Astrocyte (in vitro differentiated cells and primary cell): ENCODE measurements at regions not wholly inside any gene's neighbourhood (a gene's known extent, or its start where the extent isn't known, plus 50 kb on each side); places are given as distances from the start of the nearest gene placed in this dataset.

Experiments
- DNase-seq: peaks from one replicate; pipeline ENCODE4 v3.0.0-alpha.2; 2010; ENCODE audit warnings: low read depth
- FAIRE-seq: peaks from 2 replicates; lab custom pipeline; 2011; peaks lifted over from hg19 to GRCh38; lab: Jason Lieb, UNC
- H2AFZ ChIP-seq: 2 replicates; pipeline ENCODE4 v1.6.0; 2012; ENCODE audit warnings: low read depth, low read length, inconsistent platforms
- H3K27ac ChIP-seq: 2 replicates; pipeline ENCODE4 v1.5.1; 2011; ENCODE audit warnings: low read depth, low read length, inconsistent platforms
- H3K27me3 ChIP-seq: 2 replicates; pipeline ENCODE4 v1.6.0; 2011; ENCODE audit warnings: low read length, inconsistent platforms; ENCODE audit not compliant: insufficient read depth
- H3K36me3 ChIP-seq: 2 replicates; pipeline ENCODE4 v1.5.1; 2011; ENCODE audit warnings: low read length, inconsistent platforms; ENCODE audit not compliant: insufficient read depth
- H3K4me1 ChIP-seq: 2 replicates; pipeline ENCODE4 v1.5.1; 2011; ENCODE audit warnings: low read length, inconsistent platforms; ENCODE audit not compliant: insufficient read depth
- H3K4me2 ChIP-seq: 2 replicates; pipeline ENCODE4 v1.6.0; 2012; ENCODE audit warnings: low read length, inconsistent platforms
- H3K4me3 ChIP-seq: 2 replicates; pipeline ENCODE4 v1.5.1; 2011; ENCODE audit warnings: low read depth, mild to moderate bottlenecking, low read length, inconsistent platforms; ENCODE audit not compliant: insufficient read depth
- H3K79me2 ChIP-seq: 2 replicates; pipeline ENCODE4 v1.6.0; 2012; ENCODE audit warnings: mild to moderate bottlenecking, low read length, inconsistent platforms; ENCODE audit not compliant: insufficient read depth
- H3K9ac ChIP-seq: 2 replicates; pipeline ENCODE4 v1.6.0; 2012; ENCODE audit warnings: mild to moderate bottlenecking, low read length, inconsistent platforms
- H3K9me3 ChIP-seq: 2 replicates; pipeline ENCODE4 v1.5.1; 2012; ENCODE audit warnings: low read depth, mild to moderate bottlenecking, low read length, inconsistent platforms; ENCODE audit not compliant: insufficient read depth
- H4K20me1 ChIP-seq: 2 replicates; pipeline ENCODE4 v1.6.0; 2012; ENCODE audit warnings: low read length, inconsistent platforms; ENCODE audit not compliant: insufficient read depth
- H3K27ac Mint-ChIP-seq: one replicate; pipeline ENCODE4 v1.8.0; 2021; ENCODE audit warnings: mild to moderate bottlenecking, mixed read lengths; ENCODE audit not compliant: unreplicated experiment
- H3K27me3 Mint-ChIP-seq: one replicate; pipeline ENCODE4 v1.8.0; 2021; ENCODE audit warnings: low read depth, mixed read lengths; ENCODE audit not compliant: unreplicated experiment
- H3K36me3 Mint-ChIP-seq: one replicate; pipeline ENCODE4 v1.8.0; 2021; ENCODE audit warnings: low read depth, mixed read lengths; ENCODE audit not compliant: unreplicated experiment
- H3K4me1 Mint-ChIP-seq: one replicate; pipeline ENCODE4 v1.8.0; 2021; ENCODE audit warnings: low read depth, mixed read lengths; ENCODE audit not compliant: unreplicated experiment
- H3K4me3 Mint-ChIP-seq: one replicate; pipeline ENCODE4 v1.8.0; 2021; ENCODE audit warnings: mild to moderate bottlenecking, moderate library complexity, mixed read lengths; ENCODE audit not compliant: unreplicated experiment
- H3K9me3 Mint-ChIP-seq: one replicate; pipeline ENCODE4 v1.8.0; 2021; ENCODE audit warnings: mild to moderate bottlenecking, mixed read lengths; ENCODE audit not compliant: unreplicated experiment
- EZH2 ChIP-seq: IDR thresholded peaks from 2 replicates; pipeline ENCODE4 v1.6.1; 2012; ENCODE audit warnings: mild to moderate bottlenecking, low read length, inconsistent platforms; ENCODE audit not compliant: insufficient read depth
- TF ChIP-seq, protein P1 (sequence below): IDR thresholded peaks from 2 replicates; pipeline ENCODE4 v1.5.1; 2011; ENCODE audit warnings: low read depth, mild to moderate bottlenecking, inconsistent platforms, low read length, moderate library complexity; ENCODE audit not compliant: insufficient read depth

DNA sequence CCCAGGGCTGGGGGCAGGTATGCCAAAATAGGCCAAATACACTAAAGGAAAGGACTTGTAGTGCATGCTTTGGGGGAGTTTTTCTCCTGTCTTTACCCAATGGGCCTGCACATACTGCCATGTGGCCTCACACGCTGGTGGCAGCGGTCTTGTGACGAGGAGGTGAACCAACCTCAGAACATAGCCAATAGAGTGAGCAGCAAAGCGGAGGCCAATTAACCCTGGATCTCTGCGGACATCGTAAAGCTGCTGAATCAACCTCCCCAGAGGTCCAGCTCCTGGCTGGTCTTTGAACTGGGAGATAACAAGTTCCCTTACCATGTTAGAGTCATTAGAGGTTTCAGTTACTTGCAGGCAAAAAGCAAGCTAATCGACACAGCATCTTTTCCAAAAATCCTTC is 280.1 kb downstream of the PREX1 start:
- no peak overlapping the region for H3K27ac Mint-ChIP-seq
- H3K4me3 Mint-ChIP-seq = no peak overlapping the region
- no peak overlapping the region for H3K4me3 ChIP-seq
- no peak overlapping the region for H2AFZ ChIP-seq
- H3K36me3 ChIP-seq = no peaks in the 10 kb centered on the region
- peaks cover 37% of the 10 kb centered on the region for H3K27me3 Mint-ChIP-seq
- H3K9me3 ChIP-seq = no peaks in the 10 kb centered on the region
- no peak overlapping the region for H3K27ac ChIP-seq
- H3K4me1 ChIP-seq = no peaks in the 10 kb centered on the region
- DNase-seq (no peak), FAIRE-seq (no peak)
- peaks cover 4% of the 10 kb centered on the region for H3K27me3 ChIP-seq
- H3K9me3 Mint-ChIP-seq = peaks cover 2% of the 10 kb centered on the region
- H3K36me3 Mint-ChIP-seq = peaks cover 3% of the 10 kb centered on the region
- H3K4me1 Mint-ChIP-seq = peaks cover 3% of the 10 kb centered on the region
- H3K9ac ChIP-seq = no peak overlapping the region
- H4K20me1 ChIP-seq = no peaks in the 10 kb centered on the region
- no peak overlapping the region for H3K4me2 ChIP-seq
- TF ChIP-seq EZH2 = no peak
- TF ChIP-seq, protein P1, sequence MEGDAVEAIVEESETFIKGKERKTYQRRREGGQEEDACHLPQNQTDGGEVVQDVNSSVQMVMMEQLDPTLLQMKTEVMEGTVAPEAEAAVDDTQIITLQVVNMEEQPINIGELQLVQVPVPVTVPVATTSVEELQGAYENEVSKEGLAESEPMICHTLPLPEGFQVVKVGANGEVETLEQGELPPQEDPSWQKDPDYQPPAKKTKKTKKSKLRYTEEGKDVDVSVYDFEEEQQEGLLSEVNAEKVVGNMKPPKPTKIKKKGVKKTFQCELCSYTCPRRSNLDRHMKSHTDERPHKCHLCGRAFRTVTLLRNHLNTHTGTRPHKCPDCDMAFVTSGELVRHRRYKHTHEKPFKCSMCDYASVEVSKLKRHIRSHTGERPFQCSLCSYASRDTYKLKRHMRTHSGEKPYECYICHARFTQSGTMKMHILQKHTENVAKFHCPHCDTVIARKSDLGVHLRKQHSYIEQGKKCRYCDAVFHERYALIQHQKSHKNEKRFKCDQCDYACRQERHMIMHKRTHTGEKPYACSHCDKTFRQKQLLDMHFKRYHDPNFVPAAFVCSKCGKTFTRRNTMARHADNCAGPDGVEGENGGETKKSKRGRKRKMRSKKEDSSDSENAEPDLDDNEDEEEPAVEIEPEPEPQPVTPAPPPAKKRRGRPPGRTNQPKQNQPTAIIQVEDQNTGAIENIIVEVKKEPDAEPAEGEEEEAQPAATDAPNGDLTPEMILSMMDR = no peak
- H3K79me2 ChIP-seq = no peaks in the 10 kb centered on the region

GRCh38 chr20:48544402-48545339 is 283.1 kb downstream of the PREX1 start:
- Mint-ChIP-seq H3K4me1 (peaks cover 2% of the 10 kb centered on the region), H3K27me3 (peaks cover 31% of the 10 kb centered on the region), H3K36me3 (peaks cover 4% of the 10 kb centered on the region), H3K27ac (peak overlapping the region; percentile 67), H3K9me3 (peaks cover 7% of the 10 kb centered on the region), H3K4me3 (no peak overlapping the region)
- no peaks in the 10 kb centered on the region for H3K79me2 ChIP-seq
- no peak overlapping the region for H3K9ac ChIP-seq
- H3K4me1 ChIP-seq = no peaks in the 10 kb centered on the region
- no peak overlapping the region for H3K27ac ChIP-seq
- H3K27me3 ChIP-seq = peaks cover 4% of the 10 kb centered on the region
- DNase-seq (no peak), FAIRE-seq (no peak)
- H2AFZ ChIP-seq = no peak overlapping the region
- no peak overlapping the region for H3K4me3 ChIP-seq
- H3K36me3 ChIP-seq = no peaks in the 10 kb centered on the region
- H3K4me2 ChIP-seq = no peak overlapping the region
- TF ChIP-seq EZH2 = no peak
- TF ChIP-seq, protein P1 = no peak
- no peaks in the 10 kb centered on the region for H3K9me3 ChIP-seq
- H4K20me1 ChIP-seq = no peaks in the 10 kb centered on the region
